ENCODE measurements at regions not wholly inside any gene's neighbourhood (a gene's known extent, or its start where the extent isn't known, plus 50 kb on each side); places are given as distances from the start of the nearest gene placed in this dataset.

DNA sequence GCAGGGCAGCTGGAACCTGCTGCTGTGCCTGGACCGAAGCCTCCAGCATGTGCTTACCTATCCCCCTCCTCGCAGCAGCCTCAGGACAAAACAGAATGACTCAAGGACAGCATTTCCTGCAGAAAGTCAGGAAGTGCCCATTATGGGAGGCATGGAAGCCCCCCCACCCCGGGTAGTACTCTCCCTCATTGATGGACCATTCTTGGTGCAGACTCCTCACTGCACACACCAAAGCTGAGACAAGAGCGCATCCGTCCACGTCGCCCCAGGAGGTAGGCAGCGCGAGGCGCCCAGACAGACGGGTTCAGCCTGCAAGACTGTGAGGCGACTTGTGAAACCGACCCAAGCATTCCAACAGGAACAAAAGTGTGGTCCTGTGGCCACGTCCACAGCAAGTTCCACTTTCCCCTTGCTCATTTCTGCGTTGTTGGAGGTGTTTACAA lies 243.9 kb upstream of the ATXN7L3B start:
- Histone ChIP-seq H3K36me3 (ENCODE audit: control insufficient read depth in 2 of 4, insufficient read depth in 4 of 4, low read length in 3 of 4) (no peaks in the 10 kb centered on the region), H3K4ac (replicated peaks; ENCODE audit: insufficient read length, low read depth, low read length) (no peak overlapping the region), H4K5ac (ENCODE audit: insufficient read length, low read depth, low read length) (no peak overlapping the region), H3K9me3 (ENCODE audit: insufficient read depth in 2 of 2, low read depth in 1 of 2, low read length in 1 of 2) (no peaks in the 10 kb centered on the region), H3K9ac (replicated peaks in 1 of 4; ENCODE audit: extremely low read depth in 1 of 4, low read depth in 3 of 4, low read length in 3 of 4) (no peak overlapping the region), H3K18ac (ENCODE audit: extremely low read depth, low read length) (no peak overlapping the region), H2BK12ac (ENCODE audit: low read depth, low read length) (no peak overlapping the region), H2AK5ac (ENCODE audit: low read depth, low read length) (no peak overlapping the region), H4K20me1 (replicated peaks in 1 of 2; ENCODE audit: control insufficient read depth in 1 of 2, insufficient read depth in 2 of 2, low read length in 2 of 2) (no peaks in the 10 kb centered on the region), H2BK15ac (ENCODE audit: low read length) (no peak overlapping the region), H3K27ac (ENCODE audit: low read depth, low read length) (no peak overlapping the region), H2BK20ac (ENCODE audit: low read length) (no peak overlapping the region), H3K14ac (ENCODE audit: insufficient read length) (no peak overlapping the region), H3K4me3 (ENCODE audit: extremely low read depth in 1 of 4, insufficient read depth in 2 of 4, low read depth in 3 of 4, low read length in 4 of 4) (no peak overlapping the region), H4K91ac (replicated peaks; ENCODE audit: insufficient read length, low read length) (no peak overlapping the region), H3K23me2 (ENCODE audit: low read depth, low read length) (no peaks in the 10 kb centered on the region), H2BK5ac (ENCODE audit: low read depth, low read length) (peak overlapping the region; percentile 40; the same call in 1 of the 2 replicates), H3K56ac (replicated peaks; ENCODE audit: insufficient read length, low read depth, low read length) (no peak overlapping the region), H4K8ac (ENCODE audit: extremely low read depth, insufficient read depth, low read length) (0 out of 2 replicates have a peak overlapping the region, but pooled peaks have one; percentile 11), H2AFZ (ENCODE audit: low read length) (peak overlapping the region; percentile 85), H2BK120ac (replicated peaks; ENCODE audit: low read depth, low read length) (no peak overlapping the region), H3K4me1 (replicated peaks in 1 of 4; ENCODE audit: control insufficient read depth in 3 of 4, insufficient read depth in 4 of 4, low read length in 3 of 4) (peaks cover 0 to 7% (median 0%) of the 10 kb centered on the region in 4 experiments; a peak in 1 of 7 replicates), H3K79me2 (ENCODE audit: control insufficient read depth in 1 of 2, insufficient read depth in 2 of 2, low read length in 2 of 2) (no peaks in the 10 kb centered on the region), H3K4me2 (ENCODE audit: insufficient read depth in 1 of 2, low read depth in 2 of 2, low read length in 2 of 2) (no peak overlapping the region), H3K27me3 (replicated peaks in 1 of 4; ENCODE audit: control insufficient read depth in 3 of 4, extremely low read depth in 1 of 4, insufficient read depth in 3 of 4, low read length in 3 of 4) (no peaks in the 10 kb centered on the region), H3K79me1 (ENCODE audit: low read depth, low read length) (no peaks in the 10 kb centered on the region), H3K23ac (ENCODE audit: insufficient read length) (no peak overlapping the region)
- ChIA-PET CTCF (ENCODE audit: partially characterized antibody) (interaction anchor here (0.6 to 1.4 kb wide), 2 partner anchors 10 to 92 kb away, joined by 3 to 4 read pairs; no protein-coding TSS in a partner anchor), POLR2A (ENCODE audit: partially characterized antibody) (interaction anchor here (0.5 to 0.6 kb wide), 2 partner anchors 21 to 29 kb away, joined by 3 read pairs; no protein-coding TSS in a partner anchor)
- FAIRE-seq (no peak), DNase-seq (ENCODE audit: low read depth in 1 of 2, low spot score in 2 of 2) (no peak)
- TF ChIP-seq MAX (IDR thresholded peaks at IDR 0.05), result no peak
- TF ChIP-seq POLR2AphosphoS5 (IDR thresholded peaks at IDR 0.05; ENCODE audit: low read depth, low read length), result no peak
- WGBS, 2 experiments (ENCODE audit: extremely low coverage in 1 of 2, insufficient coverage in 1 of 2, insufficient read length in 1 of 2, insufficient replicate concordance in 2 of 2, low coverage in 1 of 2, low lambda C conversion rate in 2 of 2, missing lambda C conversion rate in 1 of 2), result 96% methylated on average over 15 of the region's 15 CpGs; no CpG with 5 or more reads in 1 of the 2 experiments

All from H1 (cell line).